Prostate gland (tissue), 2 donors: ENCODE measurements at regions not wholly inside any gene's neighbourhood (a gene's known extent, or its start where the extent isn't known, plus 50 kb on each side); places are given as distances from the start of the nearest gene placed in this dataset.
"Not testable (repeated sequence)": the region's sequence is repeated elsewhere in the genome, so short reads cannot be mapped to it uniquely, and the experiment has no call there.

Source experiments
- DNase-seq: peaks from one replicate; pipeline ENCODE4 v3.0.0-alpha.2; 2019; ENCODE audit warnings: low spot score
- H3K27ac ChIP-seq, 2 donors: fragments of 200-600 bp; sonication (generic); 2 replicates each; pipeline ENCODE4 v1.5.1; 2017 to 2019
- H3K27me3 ChIP-seq: fragments of 200-600 bp; sonication (generic); replicated peaks from 2 replicates; pipeline ENCODE4 v1.5.1; 2019; ENCODE audit not compliant: insufficient read depth
- H3K36me3 ChIP-seq, 2 donors: fragments of 200-600 bp; sonication (generic); 1 replicate in 1 of 2; 2 replicates in 1 of 2; pipeline versions ENCODE4 v1.5.1 to v1.8.1; 2017 to 2019
- H3K4me1 ChIP-seq: fragments of 200-600 bp; sonication (generic); replicated peaks from 2 replicates; pipeline ENCODE4 v1.5.1; 2019
- H3K4me3 ChIP-seq, 2 donors: fragments of 200-600 bp; sonication (generic); 2 replicates each; pipeline ENCODE4 v1.5.1; 2017 to 2019
- H3K9me3 ChIP-seq: fragments of 200-600 bp; sonication (generic); 2 replicates; pipeline ENCODE4 v1.5.1; 2017
- CTCF ChIP-seq, 4 experiments: fragments of 200-600 bp in 2 of 4; fragments of 450-650 bp in 2 of 4; sonication (generic) in 2 of 4; IDR thresholded peaks; 1 replicate in 3 of 4; 2 replicates in 1 of 4; pipeline ENCODE4 v1.5.1; 2016 to 2019; ENCODE audit warnings: antibody characterized with exemption in 4 of 4, mild to moderate bottlenecking in 2 of 4, moderate library complexity in 2 of 4
- POLR2A ChIP-seq: fragments of 450-650 bp; IDR thresholded peaks from one replicate; pipeline ENCODE4 v1.6.1; 2016; ENCODE audit warnings: antibody characterized with exemption, mild to moderate bottlenecking
- POLR2AphosphoS5 ChIP-seq: sonication (generic); formaldehyde crosslinking; IDR thresholded peaks from one replicate; pipeline ENCODE4 v1.6.1; 2017; ENCODE audit warnings: antibody characterized with exemption
- WGBS: methylation state at CpG from one replicate; pipeline ENCODE4 v1.1.5; 2018; 5-methylcytosine and 5-hydroxymethylcytosine counted together
- intact Hi-C: fragments of 100-400 bp; cut with DNase I; formaldehyde crosslinking; loops from one replicate; pipeline ENCODE4 v1.14.2; 2022

GRCh38 chr2:83253848-83254247, 1205.2 kb downstream of the SUCLG1 start:
- no peak for TF ChIP-seq POLR2AphosphoS5
- TF ChIP-seq POLR2A = no peak
- TF ChIP-seq CTCF (IDR thresholded peaks at IDR 0.05) = no peak
- H3K4me3 ChIP-seq = no peak overlapping the region
- no peak for DNase-seq
- H3K4me1 ChIP-seq = no peaks in the 10 kb centered on the region
- no peaks in the 10 kb centered on the region for H3K36me3 ChIP-seq
- no peaks in the 10 kb centered on the region for H3K27me3 ChIP-seq
- H3K9me3 ChIP-seq = no peaks in the 10 kb centered on the region
- WGBS = 74% methylated on average over 1 of the region's 1 CpG
- no peak overlapping the region for H3K27ac ChIP-seq
- intact Hi-C loops = no loop called here

- H3K36me3 ChIP-seq = no peaks in the 10 kb centered on the region
- 79% methylated on average over 3 of the region's 3 CpGs for WGBS
- TF ChIP-seq CTCF (IDR thresholded peaks at IDR 0.05) (no peak), POLR2AphosphoS5 (no peak)
- no peaks in the 10 kb centered on the region for H3K4me1 ChIP-seq
- no peak for DNase-seq
- no peak overlapping the region for H3K4me3 ChIP-seq
- no peaks in the 10 kb centered on the region for H3K9me3 ChIP-seq
- H3K27me3 ChIP-seq = no peaks in the 10 kb centered on the region
- H3K27ac ChIP-seq = no peak overlapping the region
- intact Hi-C loops = no loop called here
These were observed 1207.7 kb downstream of the SUCLG1 start for GRCh38 chr2:83251321-83251872.

GRCh38 chr2:83245806-83246537, 1213.1 kb downstream of the SUCLG1 start:
- H3K36me3 ChIP-seq, intact Hi-C loops, DNase-seq, H3K4me1 ChIP-seq, H3K27ac ChIP-seq, H3K9me3 ChIP-seq, H3K27me3 ChIP-seq, H3K4me3 ChIP-seq: not testable (repeated sequence)
- WGBS = 95% methylated on average over 28 of the region's 30 CpGs

GRCh38 chr2:83240611-83241010, 1218.5 kb downstream of the SUCLG1 start:
- Histone ChIP-seq H3K4me1 (no peaks in the 10 kb centered on the region), H3K27ac (no peak overlapping the region), H3K36me3 (no peaks in the 10 kb centered on the region), H3K9me3 (no peaks in the 10 kb centered on the region), H3K27me3 (no peaks in the 10 kb centered on the region), H3K4me3 (no peak overlapping the region)
- intact Hi-C loops = no loop called here
- no peak for DNase-seq
- TF ChIP-seq CTCF (IDR thresholded peaks at IDR 0.05) (no peak), POLR2AphosphoS5 (no peak), POLR2A (no peak)
- WGBS = 53% methylated on average over 2 of the region's 2 CpGs

- TF ChIP-seq POLR2A = no peak
- TF ChIP-seq POLR2AphosphoS5 = no peak
- no peak for TF ChIP-seq CTCF (IDR thresholded peaks at IDR 0.05)
- 90% methylated on average over 2 of the region's 2 CpGs for WGBS
- H3K9me3 ChIP-seq = no peaks in the 10 kb centered on the region
- H3K4me3 ChIP-seq = no peak overlapping the region
- intact Hi-C loops = no loop called here
- DNase-seq = no peak
- no peaks in the 10 kb centered on the region for H3K36me3 ChIP-seq
- H3K27me3 ChIP-seq = no peaks in the 10 kb centered on the region
- no peak overlapping the region for H3K27ac ChIP-seq
- H3K4me1 ChIP-seq = no peaks in the 10 kb centered on the region
These were observed 1221.0 kb downstream of the SUCLG1 start for GRCh38 chr2:83238111-83238510.
